Panc1 (cell line): ENCODE measurements at regions not wholly inside any gene's neighbourhood (a gene's known extent, or its start where the extent isn't known, plus 50 kb on each side); places are given as distances from the start of the nearest gene placed in this dataset.

Source experiments
- CTCF ChIP-seq: fragments of 450-650 bp; IDR thresholded peaks from 2 replicates; pipeline ENCODE4 v1.5.1; 2017; ENCODE audit warnings: mild to moderate bottlenecking
- POLR2AphosphoS5 ChIP-seq: IDR thresholded peaks from 2 replicates; pipeline ENCODE4 v1.6.1; 2012; ENCODE audit warnings: mild to moderate bottlenecking, low read depth, low read length, moderate library complexity
- REST ChIP-seq, 2 experiments: IDR thresholded peaks; 2 replicates each; pipeline ENCODE4 v1.6.1; 2011 to 2012; ENCODE audit warnings: low read depth in 2 of 2, control low read depth in 1 of 2, low read length in 1 of 2, mild to moderate bottlenecking in 1 of 2, moderate library complexity in 1 of 2; ENCODE audit not compliant: insufficient read depth in 1 of 2
- SIN3A ChIP-seq: IDR thresholded peaks from 2 replicates; pipeline ENCODE4 v1.6.1; 2012; ENCODE audit warnings: low read depth, mild to moderate bottlenecking, low read length, moderate library complexity, borderline replicate concordance; ENCODE audit not compliant: insufficient read depth
- TCF7L2 ChIP-seq: IDR thresholded peaks from 2 replicates; pipeline ENCODE4 v1.6.1; 2011; ENCODE audit warnings: mild to moderate bottlenecking, low read depth, low read length, inconsistent platforms

- no peak for TF ChIP-seq REST (IDR thresholded peaks at IDR 0.05; ENCODE audit: insufficient read depth in 1 of 2, low read depth in 2 of 2, low read length in 1 of 2)
- TF ChIP-seq CTCF, result no peak
- no peak for TF ChIP-seq POLR2AphosphoS5
- TF ChIP-seq SIN3A, result no peak
- no peak for TF ChIP-seq TCF7L2
These were observed 242.8 kb downstream of the LRRN1 start for GRCh38 chr3:4042070-4042469.
